Natural killer cell (primary cell): ENCODE measurements at regions not wholly inside any gene's neighbourhood (a gene's known extent, or its start where the extent isn't known, plus 50 kb on each side); places are given as distances from the start of the nearest gene placed in this dataset.

ENCODE experiments used
- ATAC-seq, 3 donors: fragments of 150-1000 bp in 2 of 3; fragments of 200-7000 bp in 1 of 3; cut with Tn5 transposase; 1 replicate in 1 of 3; 2 replicates in 2 of 3; pipeline ENCODE4 v1.10.0; 2021; ENCODE audit warnings: mild to moderate bottlenecking in 2 of 3, moderate library complexity in 2 of 3
- DNase-seq, 2 donors: peaks; one replicate each; pipeline versions ENCODE4 v3.0.0 to v3.0.0-alpha.2; 2013 to 2021; ENCODE audit warnings: mixed read lengths in 1 of 2
- H3K27ac ChIP-seq: one replicate; pipeline ENCODE4 v1.5.1; 2013; ENCODE audit warnings: mild to moderate bottlenecking, low read length
- H3K27me3 ChIP-seq: one replicate; pipeline ENCODE4 v1.6.1; 2013; ENCODE audit warnings: low read length; ENCODE audit not compliant: control insufficient read depth, insufficient read depth
- H3K36me3 ChIP-seq: one replicate; pipeline ENCODE4 v1.6.1; 2013; ENCODE audit warnings: low read length; ENCODE audit not compliant: control insufficient read depth, insufficient read depth
- H3K4me1 ChIP-seq: one replicate; pipeline ENCODE4 v1.6.1; 2013; ENCODE audit warnings: low read length; ENCODE audit not compliant: control insufficient read depth, insufficient read depth
- H3K4me3 ChIP-seq: one replicate; pipeline ENCODE4 v1.5.1; 2013; ENCODE audit warnings: low read length
- H3K9me3 ChIP-seq: one replicate; pipeline ENCODE4 v1.6.1; 2013; ENCODE audit warnings: low read length; ENCODE audit not compliant: control insufficient read depth, insufficient read depth
- H3K27ac Mint-ChIP-seq, 2 donors: one replicate each; pipeline ENCODE4 v1.8.0; 2022; ENCODE audit warnings: mild to moderate bottlenecking in 2 of 2, mixed read lengths in 2 of 2, moderate library complexity in 1 of 2
- H3K27me3 Mint-ChIP-seq, 2 donors: one replicate each; pipeline ENCODE4 v1.8.0; 2022; ENCODE audit warnings: low read depth in 2 of 2, mixed read lengths in 2 of 2
- H3K36me3 Mint-ChIP-seq: one replicate; pipeline ENCODE4 v1.8.0; 2022; ENCODE audit warnings: mixed read lengths
- H3K4me1 Mint-ChIP-seq, 2 donors: one replicate each; pipeline ENCODE4 v1.8.0; 2022; ENCODE audit warnings: mixed read lengths in 2 of 2
- H3K4me3 Mint-ChIP-seq: one replicate; pipeline ENCODE4 v1.8.0; 2022; ENCODE audit warnings: mild to moderate bottlenecking, moderate library complexity, mixed read lengths
- H3K9me3 Mint-ChIP-seq, 2 donors: one replicate each; pipeline ENCODE4 v1.8.0; 2022; ENCODE audit warnings: mixed read lengths in 2 of 2
- WGBS: methylation state at CpG from one replicate; pipeline ENCODE4 v1.1.7; 2013; ENCODE audit warnings: missing lambda C conversion rate; ENCODE audit not compliant: insufficient coverage; 5-methylcytosine and 5-hydroxymethylcytosine counted together
- intact Hi-C: fragments of 100-400 bp; cut with micrococcal nuclease; formaldehyde crosslinking; loops from one replicate; pipeline ENCODE4 v1.14.2; 2022
- TF ChIP-seq, protein P1 (sequence below): fragments of 200-600 bp; IDR thresholded peaks from one replicate; pipeline ENCODE4 v1.8.0; 2022; ENCODE audit warnings: antibody characterized with exemption

DNA sequence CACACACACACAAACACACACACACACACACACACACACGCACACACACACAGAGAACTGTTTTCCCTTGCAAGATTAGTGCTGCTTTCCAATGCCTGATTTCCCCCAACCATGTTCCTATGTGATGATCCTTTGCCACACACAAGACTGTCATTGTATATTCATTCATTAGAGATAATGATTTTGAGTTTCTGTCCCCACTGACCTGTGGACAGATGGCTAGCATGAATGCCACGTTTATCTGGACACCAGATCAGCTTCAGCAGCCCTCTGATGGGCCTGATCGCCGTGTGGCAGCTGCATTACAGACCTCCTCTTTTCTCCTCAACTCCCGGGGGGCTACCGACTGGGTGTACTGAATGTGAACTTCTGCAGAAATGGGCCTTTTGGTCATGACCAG, 353.0 kb downstream of the MYCN start:
- no peaks in the 10 kb centered on the region for H3K9me3 ChIP-seq
- no peaks in the 10 kb centered on the region for H3K36me3 Mint-ChIP-seq
- no peaks in the 10 kb centered on the region for H3K27me3 Mint-ChIP-seq
- WGBS, result 89% methylated on average over 6 of the region's 6 CpGs
- no peaks in the 10 kb centered on the region for H3K9me3 Mint-ChIP-seq
- H3K27ac ChIP-seq, result no peak overlapping the region
- intact Hi-C loops, result no loop called here
- no peaks in the 10 kb centered on the region for H3K27me3 ChIP-seq
- H3K27ac Mint-ChIP-seq, result no peak overlapping the region
- H3K36me3 ChIP-seq, result no peaks in the 10 kb centered on the region
- no peak overlapping the region for H3K4me3 Mint-ChIP-seq
- no peak overlapping the region for H3K4me3 ChIP-seq
- no peaks in the 10 kb centered on the region for H3K4me1 ChIP-seq
- DNase-seq, result no peak
- no peaks in the 10 kb centered on the region for H3K4me1 Mint-ChIP-seq
- ATAC-seq, result no peak
- TF ChIP-seq, protein P1, sequence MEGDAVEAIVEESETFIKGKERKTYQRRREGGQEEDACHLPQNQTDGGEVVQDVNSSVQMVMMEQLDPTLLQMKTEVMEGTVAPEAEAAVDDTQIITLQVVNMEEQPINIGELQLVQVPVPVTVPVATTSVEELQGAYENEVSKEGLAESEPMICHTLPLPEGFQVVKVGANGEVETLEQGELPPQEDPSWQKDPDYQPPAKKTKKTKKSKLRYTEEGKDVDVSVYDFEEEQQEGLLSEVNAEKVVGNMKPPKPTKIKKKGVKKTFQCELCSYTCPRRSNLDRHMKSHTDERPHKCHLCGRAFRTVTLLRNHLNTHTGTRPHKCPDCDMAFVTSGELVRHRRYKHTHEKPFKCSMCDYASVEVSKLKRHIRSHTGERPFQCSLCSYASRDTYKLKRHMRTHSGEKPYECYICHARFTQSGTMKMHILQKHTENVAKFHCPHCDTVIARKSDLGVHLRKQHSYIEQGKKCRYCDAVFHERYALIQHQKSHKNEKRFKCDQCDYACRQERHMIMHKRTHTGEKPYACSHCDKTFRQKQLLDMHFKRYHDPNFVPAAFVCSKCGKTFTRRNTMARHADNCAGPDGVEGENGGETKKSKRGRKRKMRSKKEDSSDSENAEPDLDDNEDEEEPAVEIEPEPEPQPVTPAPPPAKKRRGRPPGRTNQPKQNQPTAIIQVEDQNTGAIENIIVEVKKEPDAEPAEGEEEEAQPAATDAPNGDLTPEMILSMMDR, result no peak

DNA sequence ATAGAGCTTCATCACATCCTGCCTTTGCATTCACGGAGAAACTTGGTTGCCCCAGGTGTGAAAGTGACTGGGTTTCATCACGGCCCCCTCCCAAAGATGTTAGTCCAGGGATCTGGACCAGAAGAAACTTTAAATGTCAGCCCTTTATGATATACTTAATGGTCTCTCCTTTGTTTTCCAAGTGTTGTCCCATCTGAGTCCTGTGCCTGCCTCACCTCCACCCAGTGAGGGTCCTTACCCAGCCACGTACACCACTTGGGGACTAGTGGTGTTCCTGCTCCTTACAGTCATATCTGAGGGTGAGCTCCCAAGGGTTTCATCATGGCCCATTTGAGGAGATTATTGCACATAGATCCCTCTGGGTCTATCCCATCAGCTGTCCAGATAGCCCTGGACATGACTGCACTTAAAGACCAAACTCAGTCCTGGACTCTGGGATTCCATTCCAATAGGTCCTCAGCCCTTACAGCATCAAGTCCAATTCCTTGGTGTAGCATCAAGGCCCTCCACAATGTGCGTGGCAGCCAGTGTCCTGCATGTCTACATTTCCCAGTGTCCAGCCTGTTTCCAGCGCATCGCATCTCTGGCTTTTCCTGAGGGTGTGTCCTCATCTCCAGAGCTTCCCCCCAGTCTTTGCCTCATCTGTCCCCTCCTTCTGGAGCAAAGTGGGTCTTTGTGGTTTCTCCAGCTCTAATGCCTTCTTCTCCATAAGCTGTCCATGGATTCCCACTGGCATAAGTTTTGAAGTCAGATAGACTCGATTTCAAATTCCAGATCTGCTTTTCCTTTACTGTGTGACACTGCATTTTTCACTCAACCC, 351.6 kb downstream of the MYCN start:
- no peaks in the 10 kb centered on the region for H3K9me3 ChIP-seq
- H3K27ac ChIP-seq, result no peak overlapping the region
- ATAC-seq, result no peak
- Mint-ChIP-seq H3K4me1 (no peaks in the 10 kb centered on the region), H3K36me3 (no peaks in the 10 kb centered on the region), H3K27me3 (peaks cover 0 to 6% of the 10 kb centered on the region in 2 donors), H3K9me3 (no peaks in the 10 kb centered on the region), H3K27ac (no peak overlapping the region), H3K4me3 (no peak overlapping the region)
- WGBS, result 90% methylated on average over 7 of the region's 7 CpGs
- H3K4me1 ChIP-seq, result no peaks in the 10 kb centered on the region
- H3K4me3 ChIP-seq, result no peak overlapping the region
- no peaks in the 10 kb centered on the region for H3K36me3 ChIP-seq
- TF ChIP-seq, protein P1, result no peak
- DNase-seq, result no peak
- intact Hi-C loops, result no loop called here
- H3K27me3 ChIP-seq, result no peaks in the 10 kb centered on the region

DNA sequence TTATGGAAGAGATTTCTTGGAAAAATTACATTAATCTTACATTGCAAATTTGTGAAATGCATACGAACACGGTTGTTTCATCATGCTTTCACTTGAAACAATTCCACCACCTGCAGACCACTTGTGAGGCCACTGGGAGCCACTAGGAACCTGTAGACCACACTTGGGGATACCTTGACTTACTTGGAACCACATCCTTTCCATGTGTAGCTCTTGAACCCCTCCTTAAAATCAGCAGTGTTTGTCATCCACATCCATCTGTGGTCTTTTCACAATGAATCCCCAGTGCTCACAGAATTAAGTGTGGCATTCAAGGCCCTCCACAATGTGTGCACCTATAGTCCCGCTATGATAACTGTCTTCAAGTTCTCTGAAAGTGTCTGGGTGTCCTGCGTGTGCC, 350.9 kb downstream of the MYCN start:
- TF ChIP-seq, protein P1, result no peak
- H3K27me3 Mint-ChIP-seq, result peaks cover 0 to 6% of the 10 kb centered on the region in 2 donors
- H3K4me3 ChIP-seq, result no peak overlapping the region
- H3K9me3 Mint-ChIP-seq, result no peaks in the 10 kb centered on the region
- DNase-seq, result no peak
- intact Hi-C loops, result no loop called here
- no peak overlapping the region for H3K4me3 Mint-ChIP-seq
- ATAC-seq, result no peak
- H3K27ac Mint-ChIP-seq, result no peak overlapping the region
- no peaks in the 10 kb centered on the region for H3K4me1 ChIP-seq
- no peak overlapping the region for H3K27ac ChIP-seq
- no peaks in the 10 kb centered on the region for H3K9me3 ChIP-seq
- 91% methylated on average over 4 of the region's 4 CpGs for whole genome bisulfite sequencing
- H3K27me3 ChIP-seq, result no peaks in the 10 kb centered on the region
- H3K4me1 Mint-ChIP-seq, result no peaks in the 10 kb centered on the region
- no peaks in the 10 kb centered on the region for H3K36me3 ChIP-seq
- H3K36me3 Mint-ChIP-seq, result no peaks in the 10 kb centered on the region
